MCF 10A (cell line): ENCODE measurements at regions not wholly inside any gene's neighbourhood (a gene's known extent, or its start where the extent isn't known, plus 50 kb on each side); places are given as distances from the start of the nearest gene placed in this dataset.
"Not testable (repeated sequence)": the region's sequence is repeated elsewhere in the genome, so short reads cannot be mapped to it uniquely, and the experiment has no call there.

ENCODE experiments used
- BruUV-seq: library from RNA; stranded (reverse); fragments of 400-500 nt; replicated peaks from 2 replicates; lab custom pipeline; 2021; lab: Mats Ljungman, UMichigan
- CTCF ChIA-PET: fragments of 300-600 bp; sonication (Branson Sonifier 250); formaldehyde crosslinking; extraction: SDS; loops from one replicate; lab custom pipeline; 2021; ENCODE audit warnings: antibody characterized with exemption, inconsistent platforms; lab: Yijun Ruan, JAX
- POLR2A ChIA-PET: fragments of 300-600, 350-650 bp; sonication (Branson Sonifier 250); formaldehyde crosslinking; extraction: SDS; loops from one replicate; lab custom pipeline; 2020; ENCODE audit warnings: antibody characterized with exemption, inconsistent platforms; lab: Yijun Ruan, JAX
- DNase-seq: peaks from one replicate; pipeline ENCODE4 v3.0.0-alpha.2; 2018; ENCODE audit not compliant: unreplicated experiment
- H3K27ac Mint-ChIP-seq: one replicate; pipeline ENCODE4 v1.8.0; 2022; ENCODE audit warnings: mild to moderate bottlenecking, low read depth, mixed read lengths; ENCODE audit not compliant: unreplicated experiment
- H3K27me3 Mint-ChIP-seq: one replicate; pipeline ENCODE4 v1.8.0; 2022; ENCODE audit warnings: mixed read lengths; ENCODE audit not compliant: insufficient read depth, unreplicated experiment
- H3K36me3 Mint-ChIP-seq: one replicate; pipeline ENCODE4 v1.8.0; 2022; ENCODE audit warnings: mild to moderate bottlenecking, moderate library complexity, mixed read lengths; ENCODE audit not compliant: insufficient read depth, unreplicated experiment
- H3K4me1 Mint-ChIP-seq: one replicate; pipeline ENCODE4 v1.8.0; 2022; ENCODE audit warnings: mixed read lengths; ENCODE audit not compliant: insufficient read depth, unreplicated experiment
- H3K4me3 Mint-ChIP-seq: one replicate; pipeline ENCODE4 v1.8.0; 2022; ENCODE audit warnings: mild to moderate bottlenecking, moderate library complexity, mixed read lengths; ENCODE audit not compliant: unreplicated experiment
- H3K9me3 Mint-ChIP-seq: one replicate; pipeline ENCODE4 v1.8.0; 2022; ENCODE audit warnings: mixed read lengths; ENCODE audit not compliant: unreplicated experiment
- CTCF ChIP-seq: fragments of 200-600 bp; IDR thresholded peaks from one replicate; pipeline ENCODE4 v1.8.0; 2022; ENCODE audit warnings: antibody characterized with exemption, mild to moderate bottlenecking; ENCODE audit not compliant: unreplicated experiment
- intact Hi-C: fragments of 100-400 bp; cut with micrococcal nuclease; formaldehyde crosslinking; loops from 2 replicates; pipeline ENCODE4 v1.14.1; 2022

GRCh38 chr2:88999365-88999764, 307.9 kb downstream of the RPIA start:
- ChIA-PET POLR2A (no interaction called here), CTCF (interaction anchor here (0.5 kb wide), 1 partner anchor 125 kb away, joined by 3 read pairs; no protein-coding TSS in a partner anchor)
- TF ChIP-seq CTCF, result no peak
- DNase-seq, result no peak
- Mint-ChIP-seq H3K36me3 (no peaks in the 10 kb centered on the region), H3K27ac (no peak overlapping the region), H3K4me1 (no peaks in the 10 kb centered on the region), H3K9me3 (no peaks in the 10 kb centered on the region), H3K4me3 (no peak overlapping the region), H3K27me3 (peaks cover 50% of the 10 kb centered on the region)
- BruUV-seq, result no TSS peak
- intact Hi-C loops, result no loop called here

GRCh38 chr2:89000235-89000634, 308.8 kb downstream of the RPIA start:
- peaks cover 47% of the 10 kb centered on the region for H3K27me3 Mint-ChIP-seq
- no peak overlapping the region for H3K27ac Mint-ChIP-seq
- H3K36me3 Mint-ChIP-seq, result no peaks in the 10 kb centered on the region
- no TSS peak for BruUV-seq
- intact Hi-C loops, result no loop called here
- POLR2A ChIA-PET, result no interaction called here
- no peak overlapping the region for H3K4me3 Mint-ChIP-seq
- no peaks in the 10 kb centered on the region for H3K9me3 Mint-ChIP-seq
- H3K4me1 Mint-ChIP-seq, result no peaks in the 10 kb centered on the region
- no peak for TF ChIP-seq CTCF
- CTCF ChIA-PET, result no interaction called here
- no peak for DNase-seq

GRCh38 chr2:89004238-89004637, 312.8 kb downstream of the RPIA start:
- H3K27me3 Mint-ChIP-seq, result peaks cover 22% of the 10 kb centered on the region
- POLR2A ChIA-PET, BruUV-seq, intact Hi-C loops, H3K27ac Mint-ChIP-seq, H3K4me3 Mint-ChIP-seq, DNase-seq, H3K36me3 Mint-ChIP-seq, H3K9me3 Mint-ChIP-seq, CTCF ChIA-PET, H3K4me1 Mint-ChIP-seq: not testable (repeated sequence)

- H3K27me3 Mint-ChIP-seq, result peaks cover 27% of the 10 kb centered on the region
- H3K9me3 Mint-ChIP-seq, intact Hi-C loops, H3K27ac Mint-ChIP-seq, BruUV-seq, DNase-seq, H3K4me3 Mint-ChIP-seq, CTCF ChIA-PET, H3K36me3 Mint-ChIP-seq, POLR2A ChIA-PET, H3K4me1 Mint-ChIP-seq: not testable (repeated sequence)
Measured at GRCh38 chr2:89020566-89020965, 329.1 kb downstream of the RPIA start.

GRCh38 chr2:89026296-89026695, 334.8 kb downstream of the RPIA start:
- DNase-seq, H3K36me3 Mint-ChIP-seq, CTCF ChIA-PET, H3K9me3 Mint-ChIP-seq, BruUV-seq, H3K27ac Mint-ChIP-seq, H3K4me3 Mint-ChIP-seq, POLR2A ChIA-PET, intact Hi-C loops, H3K4me1 Mint-ChIP-seq: not testable (repeated sequence)
- H3K27me3 Mint-ChIP-seq, result peaks cover 19% of the 10 kb centered on the region

- H3K36me3 Mint-ChIP-seq, H3K4me1 Mint-ChIP-seq, H3K4me3 Mint-ChIP-seq, BruUV-seq, intact Hi-C loops, H3K27ac Mint-ChIP-seq, H3K9me3 Mint-ChIP-seq, CTCF ChIA-PET, POLR2A ChIA-PET, DNase-seq: not testable (repeated sequence)
- peaks cover 19% of the 10 kb centered on the region for H3K27me3 Mint-ChIP-seq
Measured at GRCh38 chr2:89027115-89027514, 335.6 kb downstream of the RPIA start.

GRCh38 chr2:89027536-89027935, 336.1 kb downstream of the RPIA start:
- BruUV-seq, H3K27ac Mint-ChIP-seq, H3K4me1 Mint-ChIP-seq, H3K9me3 Mint-ChIP-seq, DNase-seq, H3K36me3 Mint-ChIP-seq, intact Hi-C loops, CTCF ChIA-PET, POLR2A ChIA-PET, H3K4me3 Mint-ChIP-seq: not testable (repeated sequence)
- peaks cover 19% of the 10 kb centered on the region for H3K27me3 Mint-ChIP-seq

- BruUV-seq, POLR2A ChIA-PET: not testable (repeated sequence)
Measured at GRCh38 chr2:89029257-89029656, 337.8 kb downstream of the RPIA start.

More at GRCh38 chr2:89029257-89029656, 337.8 kb downstream of the RPIA start:
- peaks cover 19% of the 10 kb centered on the region for H3K27me3 Mint-ChIP-seq
- H3K36me3 Mint-ChIP-seq, H3K27ac Mint-ChIP-seq, intact Hi-C loops, H3K4me1 Mint-ChIP-seq, DNase-seq, H3K4me3 Mint-ChIP-seq, H3K9me3 Mint-ChIP-seq, CTCF ChIA-PET: not testable (repeated sequence)
